HepG2 (cell line): ENCODE measurements at regions not wholly inside any gene's neighbourhood (a gene's known extent, or its start where the extent isn't known, plus 50 kb on each side); places are given as distances from the start of the nearest gene placed in this dataset.

Experiments
- EZH2 ChIP-seq: conservative IDR thresholded peaks from 2 replicates; pipeline ENCODE4 v1.6.1; 2012; ENCODE audit warnings: mild to moderate bottlenecking, low read depth, low read length, moderate library complexity
- PHF20 ChIP-seq: sonication (generic); formaldehyde crosslinking; IDR thresholded peaks from 2 replicates; pipeline ENCODE4 v1.5.0; 2020; ENCODE audit warnings: mild to moderate bottlenecking, missing genetic modification reagents
- POLR2AphosphoS5 ChIP-seq: IDR thresholded peaks from 2 replicates; pipeline ENCODE4 v1.6.1; 2012; ENCODE audit warnings: low read depth, low read length
- RFX5 ChIP-seq: IDR thresholded peaks from 2 replicates; pipeline ENCODE4 v1.6.1; 2011; ENCODE audit warnings: low read depth, low read length, improper control_type of control experiment
- RXRB ChIP-seq: IDR thresholded peaks from 2 replicates; pipeline ENCODE4 v1.6.1; 2016; ENCODE audit warnings: borderline replicate concordance, missing genetic modification reagents, missing compliant biosample characterization
- SMARCE1 ChIP-seq: fragments of 450-650 bp; IDR thresholded peaks from 2 replicates; pipeline ENCODE4 v1.6.1; 2017; ENCODE audit warnings: borderline replicate concordance
- SNAPC4 ChIP-seq: sonication (generic); formaldehyde crosslinking; IDR thresholded peaks from 2 replicates; pipeline ENCODE4 v1.4.0; 2020; ENCODE audit warnings: mild to moderate bottlenecking, missing genetic modification reagents
- ZNF672 ChIP-seq: sonication (generic); formaldehyde crosslinking; IDR thresholded peaks from 2 replicates; pipeline ENCODE4 v1.8.1; 2022; ENCODE audit warnings: missing genetic modification reagents
- TF ChIP-seq, protein P1 (sequence below): sonication (generic); formaldehyde crosslinking; IDR thresholded peaks from 2 replicates; pipeline ENCODE4 v1.4.0; 2020; ENCODE audit warnings: mild to moderate bottlenecking, missing genetic modification reagents
- TF ChIP-seq, protein P2 (sequence below), 2 experiments: sonication (generic) in 1 of 2; formaldehyde crosslinking in 1 of 2; IDR thresholded peaks; 2 replicates each; pipeline versions ENCODE4 v1.4.0 to v1.6.1; 2018 to 2020; ENCODE audit warnings: missing genetic modification reagents in 2 of 2, borderline replicate concordance in 1 of 2, low read depth in 1 of 2, mild to moderate bottlenecking in 1 of 2, missing biosample characterization in 1 of 2
- TF ChIP-seq, protein P3 (sequence below): sonication (generic); formaldehyde crosslinking; IDR thresholded peaks from 2 replicates; pipeline ENCODE4 v1.8.0; 2022; ENCODE audit warnings: missing genetic modification reagents, mild to moderate bottlenecking, inconsistent platforms, borderline replicate concordance

DNA sequence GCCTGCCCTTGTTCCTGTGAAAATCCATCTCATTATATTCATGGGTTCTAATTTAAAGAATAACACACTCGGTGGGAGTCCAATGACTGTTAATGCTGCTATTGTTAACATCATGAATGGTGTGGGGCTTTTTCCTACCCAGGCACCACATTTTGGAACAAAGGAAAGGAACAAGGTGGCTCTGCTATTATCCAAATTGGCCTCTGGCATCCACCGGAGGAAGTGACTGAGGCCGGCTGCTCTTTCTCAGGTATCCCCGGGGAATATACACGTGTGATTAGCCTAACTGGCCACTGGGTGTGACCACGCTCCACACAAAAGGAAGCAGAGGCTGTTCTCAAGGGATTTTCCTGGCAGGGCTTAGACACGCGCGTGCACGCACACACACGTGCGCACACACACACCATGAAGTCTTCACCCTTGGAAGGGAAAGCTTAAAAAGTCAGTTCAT lies 601.2 kb upstream of the ARID1B start:
- no peak for TF ChIP-seq SMARCE1
- no peak for TF ChIP-seq ZNF672 (CRISPR knock-in tag)
- no peak for TF ChIP-seq RFX5
- TF ChIP-seq, protein P1, sequence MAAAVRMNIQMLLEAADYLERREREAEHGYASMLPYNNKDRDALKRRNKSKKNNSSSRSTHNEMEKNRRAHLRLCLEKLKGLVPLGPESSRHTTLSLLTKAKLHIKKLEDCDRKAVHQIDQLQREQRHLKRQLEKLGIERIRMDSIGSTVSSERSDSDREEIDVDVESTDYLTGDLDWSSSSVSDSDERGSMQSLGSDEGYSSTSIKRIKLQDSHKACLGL, result no peak
- TF ChIP-seq, protein P2, sequence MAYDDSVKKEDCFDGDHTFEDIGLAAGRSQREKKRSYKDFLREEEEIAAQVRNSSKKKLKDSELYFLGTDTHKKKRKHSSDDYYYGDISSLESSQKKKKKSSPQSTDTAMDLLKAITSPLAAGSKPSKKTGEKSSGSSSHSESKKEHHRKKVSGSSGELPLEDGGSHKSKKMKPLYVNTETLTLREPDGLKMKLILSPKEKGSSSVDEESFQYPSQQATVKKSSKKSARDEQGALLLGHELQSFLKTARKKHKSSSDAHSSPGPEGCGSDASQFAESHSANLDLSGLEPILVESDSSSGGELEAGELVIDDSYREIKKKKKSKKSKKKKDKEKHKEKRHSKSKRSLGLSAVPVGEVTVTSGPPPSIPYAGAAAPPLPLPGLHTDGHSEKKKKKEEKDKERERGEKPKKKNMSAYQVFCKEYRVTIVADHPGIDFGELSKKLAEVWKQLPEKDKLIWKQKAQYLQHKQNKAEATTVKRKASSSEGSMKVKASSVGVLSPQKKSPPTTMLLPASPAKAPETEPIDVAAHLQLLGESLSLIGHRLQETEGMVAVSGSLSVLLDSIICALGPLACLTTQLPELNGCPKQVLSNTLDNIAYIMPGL (CRISPR knock-in tag; IDR thresholded peaks at IDR 0.05; ENCODE audit: borderline replicate concordance in 1 of 2, low read depth in 1 of 2), result no peak
- TF ChIP-seq, protein P3, sequence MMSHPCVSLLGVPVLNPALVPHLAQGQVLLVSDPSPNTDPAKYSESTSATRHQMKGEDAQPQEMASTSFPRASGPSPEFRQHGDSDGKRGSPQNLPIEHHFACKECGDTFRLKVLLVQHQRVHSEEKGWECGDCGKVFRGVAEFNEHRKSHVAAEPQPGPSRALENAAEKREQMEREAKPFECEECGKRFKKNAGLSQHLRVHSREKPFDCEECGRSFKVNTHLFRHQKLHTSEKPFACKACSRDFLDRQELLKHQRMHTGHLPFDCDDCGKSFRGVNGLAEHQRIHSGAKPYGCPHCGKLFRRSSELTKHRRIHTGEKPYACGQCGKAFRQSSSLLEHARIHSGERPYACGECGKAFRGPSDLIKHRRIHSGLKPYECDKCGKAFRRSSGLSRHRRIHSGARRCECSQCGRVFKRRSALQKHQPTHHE (CRISPR knock-in tag), result no peak
- TF ChIP-seq PHF20 (CRISPR knock-in tag), result no peak
- no peak for TF ChIP-seq RXRB (CRISPR knock-in tag)
- no peak for TF ChIP-seq SNAPC4
- no peak for TF ChIP-seq EZH2
- no peak for TF ChIP-seq POLR2AphosphoS5
